ENCODE measurements at regions not wholly inside any gene's neighbourhood (a gene's known extent, or its start where the extent isn't known, plus 50 kb on each side); places are given as distances from the start of the nearest gene placed in this dataset.
"Not testable (repeated sequence)": the region's sequence is repeated elsewhere in the genome, so short reads cannot be mapped to it uniquely, and the experiment has no call there.

GRCh38 chr7:63559826-63560465, 438.7 kb upstream of the ZNF722 start:
- not testable (repeated sequence) for TF ChIP-seq CTCF, EP300, POLR2AphosphoS5 (IDR thresholded peaks at IDR 0.05)

Data from stomach (tissue), 4 donors.